ENCODE measurements at regions not wholly inside any gene's neighbourhood (a gene's known extent, or its start where the extent isn't known, plus 50 kb on each side); places are given as distances from the start of the nearest gene placed in this dataset.

GRCh38 chr6:146943664-146944063 lies 260.6 kb upstream of the STXBP5 start:
- peak in 1 of 3 donors; percentile 17 for DNase-seq
- H3K4me1 Mint-ChIP-seq = peaks cover 5% of the 10 kb centered on the region
- Histone ChIP-seq H3K4me1 (ENCODE audit: control insufficient read depth in 1 of 2, insufficient read depth in 2 of 2, low read length in 2 of 2) (no peaks in the 10 kb centered on the region), H3K27me3 (ENCODE audit: control insufficient read depth in 2 of 2, insufficient read depth in 2 of 2, low read length in 2 of 2) (no peaks in the 10 kb centered on the region), H3K27ac (ENCODE audit: low read depth in 1 of 2, low read length in 2 of 2) (no peak overlapping the region), H4K20me1 (ENCODE audit: insufficient read depth, low read length) (no peaks in the 10 kb centered on the region), H3K9me3 (replicated peaks in 1 of 2; ENCODE audit: control insufficient read depth in 1 of 2, insufficient read depth in 1 of 2, low read length in 2 of 2) (peaks cover 13 to 15% of the 10 kb centered on the region in 2 donors), H3K4me3 (replicated peaks in 1 of 3; ENCODE audit: low read depth in 2 of 3, low read length in 3 of 3) (no peak overlapping the region), H3K79me2 (ENCODE audit: insufficient read depth, low read length) (no peaks in the 10 kb centered on the region), H3K36me3 (replicated peaks in 1 of 2; ENCODE audit: control insufficient read depth in 1 of 2, insufficient read depth in 2 of 2, low read length in 2 of 2) (no peaks in the 10 kb centered on the region), H2AFZ (ENCODE audit: insufficient read depth, low read depth, low read length, poor library complexity, severe bottlenecking) (no peak overlapping the region), H3K4me2 (replicated peaks; ENCODE audit: extremely low read depth, low read length, poor library complexity, severe bottlenecking) (no peak overlapping the region), H3K9ac (ENCODE audit: insufficient read depth, low read length, poor library complexity, severe bottlenecking) (no peak overlapping the region)
- H3K27ac Mint-ChIP-seq = no peak overlapping the region
- H3K27me3 Mint-ChIP-seq (ENCODE audit: low read depth in 3 of 3) = no peaks in the 10 kb centered on the region
- no peak for TF ChIP-seq CTCF (IDR thresholded peaks at IDR 0.05)
- H3K36me3 Mint-ChIP-seq = no peaks in the 10 kb centered on the region
- intact Hi-C loops (cut with micrococcal nuclease) = no loop called here
- H3K4me3 Mint-ChIP-seq = no peak overlapping the region
- no CpG with 5 or more reads among the region's 4 CpGs for WGBS (ENCODE audit: insufficient coverage)
- peaks cover 7 to 30% (median 19%) of the 10 kb centered on the region in 7 donors for H3K9me3 Mint-ChIP-seq

- H4K20me1 ChIP-seq (ENCODE audit: insufficient read depth, low read length) = no peaks in the 10 kb centered on the region
- peaks cover 7 to 30% (median 19%) of the 10 kb centered on the region in 7 donors for H3K9me3 Mint-ChIP-seq
Measured at GRCh38 chr6:146944077-146944476, 260.1 kb upstream of the STXBP5 start.

More at GRCh38 chr6:146944077-146944476, 260.1 kb upstream of the STXBP5 start:
- Mint-ChIP-seq H3K36me3 (no peaks in the 10 kb centered on the region), H3K4me3 (no peak overlapping the region), H3K27me3 (ENCODE audit: low read depth in 3 of 3) (no peaks in the 10 kb centered on the region), H3K4me1 (peaks cover 5% of the 10 kb centered on the region), H3K27ac (no peak overlapping the region)
- Histone ChIP-seq H3K9ac (ENCODE audit: insufficient read depth, low read length, poor library complexity, severe bottlenecking) (no peak overlapping the region), H3K27ac (ENCODE audit: low read depth in 1 of 2, low read length in 2 of 2) (no peak overlapping the region), H3K79me2 (ENCODE audit: insufficient read depth, low read length) (no peaks in the 10 kb centered on the region), H3K4me3 (replicated peaks in 1 of 3; ENCODE audit: low read depth in 2 of 3, low read length in 3 of 3) (no peak overlapping the region), H3K9me3 (replicated peaks in 1 of 2; ENCODE audit: control insufficient read depth in 1 of 2, insufficient read depth in 1 of 2, low read length in 2 of 2) (peaks cover 13 to 15% of the 10 kb centered on the region in 2 donors), H3K27me3 (ENCODE audit: control insufficient read depth in 2 of 2, insufficient read depth in 2 of 2, low read length in 2 of 2) (no peaks in the 10 kb centered on the region), H3K4me1 (ENCODE audit: control insufficient read depth in 1 of 2, insufficient read depth in 2 of 2, low read length in 2 of 2) (no peaks in the 10 kb centered on the region), H2AFZ (ENCODE audit: insufficient read depth, low read depth, low read length, poor library complexity, severe bottlenecking) (no peak overlapping the region), H3K4me2 (replicated peaks; ENCODE audit: extremely low read depth, low read length, poor library complexity, severe bottlenecking) (no peak overlapping the region), H3K36me3 (replicated peaks in 1 of 2; ENCODE audit: control insufficient read depth in 1 of 2, insufficient read depth in 2 of 2, low read length in 2 of 2) (no peaks in the 10 kb centered on the region)
- intact Hi-C loops (cut with micrococcal nuclease) = no loop called here
- no peak for DNase-seq
- no peak for TF ChIP-seq CTCF (IDR thresholded peaks at IDR 0.05)
